Cardiac fibroblast (primary cell): ENCODE measurements at regions not wholly inside any gene's neighbourhood (a gene's known extent, or its start where the extent isn't known, plus 50 kb on each side); places are given as distances from the start of the nearest gene placed in this dataset.

ENCODE experiments used
- DNase-seq, 2 donors: peaks; one replicate each; pipeline versions ENCODE4 v3.0.0 to v3.0.0-alpha.2; 2010; ENCODE audit warnings: low read depth in 2 of 2
- H3K4me3 ChIP-seq, 2 donors: replicated peaks in 1 of 2; 1 replicate in 1 of 2; 2 replicates in 1 of 2; pipeline ENCODE4 v1.5.1; 2011; ENCODE audit warnings: low read depth in 2 of 2, low read length in 2 of 2, mild to moderate bottlenecking in 2 of 2, moderate library complexity in 1 of 2
- CTCF ChIP-seq: IDR thresholded peaks from one replicate; pipeline ENCODE4 v1.5.1; 2011; ENCODE audit warnings: low read depth, mild to moderate bottlenecking, low read length, inconsistent platforms

- H3K4me3 ChIP-seq = no peak overlapping the region
- TF ChIP-seq CTCF = peak; percentile 98
- DNase-seq = peak; percentile 58 to 66
Observed at GRCh38 chr16:85275533-85276249, 163.4 kb upstream of the CIBAR2 start.

- DNase-seq = no peak
- no peak for TF ChIP-seq CTCF
- no peak overlapping the region for H3K4me3 ChIP-seq
Observed at GRCh38 chr16:85276258-85276657, 164.0 kb upstream of the CIBAR2 start.

- no peak for DNase-seq
- H3K4me3 ChIP-seq = no peak overlapping the region
- no peak for TF ChIP-seq CTCF
Observed at GRCh38 chr16:85276721-85277120, 164.4 kb upstream of the CIBAR2 start.

- peak in 1 of 2 donors; percentile 20 for DNase-seq
- no peak for TF ChIP-seq CTCF
- H3K4me3 ChIP-seq = no peak overlapping the region
Observed at GRCh38 chr16:85278839-85279238, 166.6 kb upstream of the CIBAR2 start.

GRCh38 chr16:85279402-85279801 is 167.1 kb upstream of the CIBAR2 start:
- no peak for TF ChIP-seq CTCF
- no peak overlapping the region for H3K4me3 ChIP-seq
- no peak for DNase-seq

- H3K4me3 ChIP-seq = no peak overlapping the region
- TF ChIP-seq CTCF = no peak
Observed at GRCh38 chr16:85279825-85280545, 167.7 kb upstream of the CIBAR2 start.

More at GRCh38 chr16:85279825-85280545, 167.7 kb upstream of the CIBAR2 start:
- DNase-seq = peak in 1 of 2 donors; percentile 52
